ENCODE measurements at regions not wholly inside any gene's neighbourhood (a gene's known extent, or its start where the extent isn't known, plus 50 kb on each side); places are given as distances from the start of the nearest gene placed in this dataset.

DNA sequence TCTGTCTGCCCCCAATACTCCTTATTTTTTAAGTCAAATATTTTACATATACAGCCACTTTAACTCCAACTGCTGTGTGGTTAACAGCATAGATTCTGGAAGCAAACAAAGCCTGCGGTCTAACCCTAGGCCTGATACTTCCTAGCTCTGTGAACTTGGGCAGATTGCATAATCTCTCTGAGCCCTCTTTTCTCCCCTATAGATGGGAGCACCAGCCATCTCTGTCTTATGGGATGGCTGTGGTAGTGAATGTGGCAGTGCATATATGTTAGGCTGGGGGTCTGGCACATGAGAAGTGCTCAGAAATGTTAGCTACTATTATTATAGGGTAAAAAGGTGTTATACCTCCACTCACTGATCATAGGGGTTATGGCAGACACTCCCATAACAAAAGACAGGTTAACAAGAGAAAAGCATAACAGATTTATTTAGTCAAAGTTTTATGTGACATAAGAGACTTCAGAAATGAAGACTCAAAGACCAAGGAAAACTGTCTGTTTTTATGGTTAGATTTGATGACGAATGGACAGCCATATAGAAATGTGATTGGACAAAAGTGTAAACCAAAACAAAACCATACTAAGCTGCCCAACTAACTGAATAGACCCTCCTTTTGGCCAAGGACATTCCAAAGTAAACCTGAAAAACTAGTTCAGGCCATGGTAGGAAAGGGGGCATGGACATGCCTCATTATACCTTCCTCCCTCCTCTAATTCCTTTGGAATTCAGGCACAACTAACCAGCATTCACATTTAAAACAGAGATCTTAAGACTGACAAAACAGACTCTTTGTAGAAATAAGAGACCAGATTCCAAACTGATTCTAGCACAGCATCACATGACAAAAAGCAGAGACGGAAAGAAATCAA lies 53.9 kb upstream of the DAZL start:
- Histone ChIP-seq H4K20me1 (ENCODE audit: control insufficient read depth, insufficient read depth, low read length, poor library complexity, severe bottlenecking) (no peaks in the 10 kb centered on the region), H3K27me3 (replicated peaks in 1 of 4; ENCODE audit: control extremely low read depth in 1 of 4, control insufficient read depth in 3 of 4, insufficient read depth in 4 of 4, low read length in 3 of 4) (no peaks in the 10 kb centered on the region), H3K9ac (ENCODE audit: low read length) (no peak overlapping the region), H3K79me2 (ENCODE audit: control insufficient read depth, insufficient read depth, low read length) (peaks cover 4% of the 10 kb centered on the region), H3K27ac (ENCODE audit: low read length in 2 of 2) (no peak overlapping the region), H3K4me2 (replicated peaks; ENCODE audit: low read depth, low read length, poor library complexity, severe bottlenecking) (no peak overlapping the region), H3K4me1 (ENCODE audit: control insufficient read depth in 2 of 2, insufficient read depth in 2 of 2, low read length in 2 of 2) (no peaks in the 10 kb centered on the region), H2AFZ (ENCODE audit: insufficient read depth, low read depth, low read length, poor library complexity, severe bottlenecking) (no peak overlapping the region), H3K4me3 (ENCODE audit: control extremely low read depth in 1 of 5, extremely low read depth in 1 of 5, insufficient read depth in 1 of 5, low read depth in 2 of 5, low read length in 4 of 5) (no peak overlapping the region), H3K9me3 (ENCODE audit: control extremely low read depth in 1 of 3, control insufficient read depth in 2 of 3, insufficient read depth in 1 of 3, low read length in 2 of 3) (no peaks in the 10 kb centered on the region), H3K36me3 (replicated peaks in 1 of 2; ENCODE audit: control extremely low read depth in 1 of 2, control insufficient read depth in 1 of 2, extremely low read depth in 1 of 2, insufficient read depth in 2 of 2, low read length in 1 of 2) (no peaks in the 10 kb centered on the region)
- Mint-ChIP-seq H3K9me3 (ENCODE audit: insufficient read depth) (peaks cover 6% of the 10 kb centered on the region), H3K27me3 (peaks cover 7% of the 10 kb centered on the region), H3K4me3 (no peak overlapping the region), H3K27ac (no peak overlapping the region), H3K4me1 (no peaks in the 10 kb centered on the region)
- 100% methylated on average over 1 of the region's 3 CpGs for WGBS (ENCODE audit: insufficient coverage)
- TF ChIP-seq, protein P1, sequence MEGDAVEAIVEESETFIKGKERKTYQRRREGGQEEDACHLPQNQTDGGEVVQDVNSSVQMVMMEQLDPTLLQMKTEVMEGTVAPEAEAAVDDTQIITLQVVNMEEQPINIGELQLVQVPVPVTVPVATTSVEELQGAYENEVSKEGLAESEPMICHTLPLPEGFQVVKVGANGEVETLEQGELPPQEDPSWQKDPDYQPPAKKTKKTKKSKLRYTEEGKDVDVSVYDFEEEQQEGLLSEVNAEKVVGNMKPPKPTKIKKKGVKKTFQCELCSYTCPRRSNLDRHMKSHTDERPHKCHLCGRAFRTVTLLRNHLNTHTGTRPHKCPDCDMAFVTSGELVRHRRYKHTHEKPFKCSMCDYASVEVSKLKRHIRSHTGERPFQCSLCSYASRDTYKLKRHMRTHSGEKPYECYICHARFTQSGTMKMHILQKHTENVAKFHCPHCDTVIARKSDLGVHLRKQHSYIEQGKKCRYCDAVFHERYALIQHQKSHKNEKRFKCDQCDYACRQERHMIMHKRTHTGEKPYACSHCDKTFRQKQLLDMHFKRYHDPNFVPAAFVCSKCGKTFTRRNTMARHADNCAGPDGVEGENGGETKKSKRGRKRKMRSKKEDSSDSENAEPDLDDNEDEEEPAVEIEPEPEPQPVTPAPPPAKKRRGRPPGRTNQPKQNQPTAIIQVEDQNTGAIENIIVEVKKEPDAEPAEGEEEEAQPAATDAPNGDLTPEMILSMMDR (IDR thresholded peaks at IDR 0.05): no peak
- no peak for TF ChIP-seq EZH2 (IDR thresholded peaks at IDR 0.05; ENCODE audit: borderline replicate concordance, insufficient read depth, low read depth, low read length, poor library complexity, severe bottlenecking)
- ATAC-seq (ENCODE audit: low read depth): no peak
- DNase-seq: no peak
- ChIA-PET POLR2A (no interaction called here), CTCF (no interaction called here)
- intact Hi-C loops (cut with micrococcal nuclease): no loop called here
